Stimulated activated naive CD8-positive, alpha-beta T cell treated with anti-CD3 and anti-CD28 coated beads, Interleukin-15, amount 100 ng/mL, for 72 hours (primary cell): ENCODE measurements at regions not wholly inside any gene's neighbourhood (a gene's known extent, or its start where the extent isn't known, plus 50 kb on each side); places are given as distances from the start of the nearest gene placed in this dataset.

ENCODE experiments used
- ATAC-seq: fragments of 150-1000 bp; cut with Tn5 transposase; 2 replicates; pipeline ENCODE4 v1.10.0; 2021; ENCODE audit warnings: mild to moderate bottlenecking, moderate library complexity
- DNase-seq, 2 donors: peaks; one replicate each; pipeline ENCODE4 v3.0.0; 2021 to 2022
- H3K27ac Mint-ChIP-seq, 2 donors: one replicate each; pipeline ENCODE4 v1.8.0; 2022; ENCODE audit warnings: mild to moderate bottlenecking in 2 of 2, mixed read lengths in 2 of 2, moderate library complexity in 2 of 2
- H3K27me3 Mint-ChIP-seq: one replicate; pipeline ENCODE4 v1.8.0; 2022; ENCODE audit warnings: mixed read lengths
- H3K4me1 Mint-ChIP-seq: one replicate; pipeline ENCODE4 v1.8.0; 2022; ENCODE audit warnings: mild to moderate bottlenecking, mixed read lengths
- H3K4me3 Mint-ChIP-seq, 2 donors: one replicate each; pipeline ENCODE4 v1.8.0; 2022; ENCODE audit warnings: mild to moderate bottlenecking in 2 of 2, mixed read lengths in 2 of 2, moderate library complexity in 1 of 2
- H3K9me3 Mint-ChIP-seq, 2 donors: one replicate each; pipeline ENCODE4 v1.8.0; 2022; ENCODE audit warnings: mixed read lengths in 2 of 2

- Mint-ChIP-seq H3K4me1 (no peaks in the 10 kb centered on the region), H3K27me3 (no peaks in the 10 kb centered on the region), H3K27ac (no peak overlapping the region), H3K9me3 (peaks cover 6 to 20% of the 10 kb centered on the region in 2 donors), H3K4me3 (no peak overlapping the region)
- ATAC-seq (no peak), DNase-seq (no peak)
Measured at GRCh38 chr5:17796757-17797396, 162.6 kb downstream of the TAF11L14 start.

GRCh38 chr5:17799521-17799920, 165.3 kb downstream of the TAF11L14 start:
- Mint-ChIP-seq H3K27ac (no peak overlapping the region), H3K4me3 (no peak overlapping the region), H3K27me3 (no peaks in the 10 kb centered on the region), H3K4me1 (no peaks in the 10 kb centered on the region), H3K9me3 (peaks cover 0 to 10% of the 10 kb centered on the region in 2 donors)
- DNase-seq (no peak), ATAC-seq (no peak)

GRCh38 chr5:17801595-17801994, 167.3 kb downstream of the TAF11L14 start:
- DNase-seq = no peak
- Mint-ChIP-seq H3K4me1 (no peaks in the 10 kb centered on the region), H3K27me3 (no peaks in the 10 kb centered on the region), H3K9me3 (peaks cover 0 to 10% of the 10 kb centered on the region in 2 donors), H3K27ac (no peak overlapping the region), H3K4me3 (no peak overlapping the region)
- no peak for ATAC-seq

GRCh38 chr5:17802256-17802655, 168.0 kb downstream of the TAF11L14 start:
- Mint-ChIP-seq H3K4me3 (no peak overlapping the region), H3K9me3 (peaks cover 0 to 6% of the 10 kb centered on the region in 2 donors), H3K27ac (no peak overlapping the region), H3K27me3 (no peaks in the 10 kb centered on the region), H3K4me1 (no peaks in the 10 kb centered on the region)
- ATAC-seq = no peak
- DNase-seq = no peak

GRCh38 chr5:17803971-17804370, 169.7 kb downstream of the TAF11L14 start:
- H3K4me3 Mint-ChIP-seq = no peak overlapping the region
- ATAC-seq (no peak), DNase-seq (no peak)
- H3K9me3 Mint-ChIP-seq = no peaks in the 10 kb centered on the region
- H3K27ac Mint-ChIP-seq = no peak overlapping the region
- no peaks in the 10 kb centered on the region for H3K4me1 Mint-ChIP-seq
- no peaks in the 10 kb centered on the region for H3K27me3 Mint-ChIP-seq

GRCh38 chr5:17805227-17805825, 171.1 kb downstream of the TAF11L14 start:
- no peaks in the 10 kb centered on the region for H3K9me3 Mint-ChIP-seq
- DNase-seq = no peak
- H3K27me3 Mint-ChIP-seq = no peaks in the 10 kb centered on the region
- no peak overlapping the region for H3K4me3 Mint-ChIP-seq
- peak overlapping the region in 1 of 2 donors; percentile 72 for H3K27ac Mint-ChIP-seq
- ATAC-seq = no peak
- no peaks in the 10 kb centered on the region for H3K4me1 Mint-ChIP-seq

GRCh38 chr5:17806818-17807468, 172.7 kb downstream of the TAF11L14 start:
- no peak overlapping the region for H3K27ac Mint-ChIP-seq
- ATAC-seq (no peak), DNase-seq (no peak)
- no peaks in the 10 kb centered on the region for H3K27me3 Mint-ChIP-seq
- no peaks in the 10 kb centered on the region for H3K4me1 Mint-ChIP-seq
- no peak overlapping the region for H3K4me3 Mint-ChIP-seq
- no peaks in the 10 kb centered on the region for H3K9me3 Mint-ChIP-seq

GRCh38 chr5:17808566-17808965, 174.3 kb downstream of the TAF11L14 start:
- Mint-ChIP-seq H3K4me3 (no peak overlapping the region), H3K27ac (no peak overlapping the region), H3K4me1 (no peaks in the 10 kb centered on the region), H3K27me3 (no peaks in the 10 kb centered on the region), H3K9me3 (peaks cover 0 to 4% of the 10 kb centered on the region in 2 donors)
- DNase-seq = no peak
- no peak for ATAC-seq

GRCh38 chr5:17810734-17811133, 176.5 kb downstream of the TAF11L14 start:
- no peak for DNase-seq
- no peak for ATAC-seq
- H3K9me3 Mint-ChIP-seq = peaks cover 0 to 4% of the 10 kb centered on the region in 2 donors
- H3K27ac Mint-ChIP-seq = no peak overlapping the region
- no peaks in the 10 kb centered on the region for H3K27me3 Mint-ChIP-seq
- no peaks in the 10 kb centered on the region for H3K4me1 Mint-ChIP-seq
- no peak overlapping the region for H3K4me3 Mint-ChIP-seq

- Mint-ChIP-seq H3K4me1 (no peaks in the 10 kb centered on the region), H3K27ac (no peak overlapping the region), H3K9me3 (peaks cover 0 to 4% of the 10 kb centered on the region in 2 donors), H3K27me3 (no peaks in the 10 kb centered on the region), H3K4me3 (no peak overlapping the region)
- ATAC-seq (no peak), DNase-seq (no peak)
Measured at GRCh38 chr5:17813214-17813613, 179.0 kb downstream of the TAF11L14 start.

GRCh38 chr5:17816505-17816904, 182.2 kb downstream of the TAF11L14 start:
- Mint-ChIP-seq H3K4me1 (no peaks in the 10 kb centered on the region), H3K4me3 (no peak overlapping the region), H3K9me3 (peaks cover 10 to 12% of the 10 kb centered on the region in 2 donors), H3K27ac (no peak overlapping the region), H3K27me3 (no peaks in the 10 kb centered on the region)
- no peak for DNase-seq
- no peak for ATAC-seq

- ATAC-seq = no peak
- peaks cover 10 to 12% of the 10 kb centered on the region in 2 donors for H3K9me3 Mint-ChIP-seq
- no peaks in the 10 kb centered on the region for H3K4me1 Mint-ChIP-seq
- no peaks in the 10 kb centered on the region for H3K27me3 Mint-ChIP-seq
- no peak overlapping the region for H3K4me3 Mint-ChIP-seq
- no peak for DNase-seq
- H3K27ac Mint-ChIP-seq = no peak overlapping the region
Measured at GRCh38 chr5:17816944-17817343, 182.7 kb downstream of the TAF11L14 start.

GRCh38 chr5:17817990-17818389, 183.7 kb downstream of the TAF11L14 start:
- no peaks in the 10 kb centered on the region for H3K27me3 Mint-ChIP-seq
- no peak overlapping the region for H3K27ac Mint-ChIP-seq
- H3K9me3 Mint-ChIP-seq = peaks cover 8 to 10% of the 10 kb centered on the region in 2 donors
- H3K4me3 Mint-ChIP-seq = no peak overlapping the region
- ATAC-seq (no peak), DNase-seq (no peak)
- H3K4me1 Mint-ChIP-seq = no peaks in the 10 kb centered on the region

- no peaks in the 10 kb centered on the region for H3K4me1 Mint-ChIP-seq
Measured at GRCh38 chr5:17819783-17820182, 185.5 kb downstream of the TAF11L14 start.

GRCh38 chr5:17828681-17829080, 194.4 kb downstream of the TAF11L14 start:
- Mint-ChIP-seq H3K4me3 (no peak overlapping the region), H3K27me3 (no peaks in the 10 kb centered on the region), H3K4me1 (no peaks in the 10 kb centered on the region), H3K9me3 (peaks cover 14 to 19% of the 10 kb centered on the region in 2 donors), H3K27ac (no peak overlapping the region)
- ATAC-seq (no peak), DNase-seq (no peak)

More at GRCh38 chr5:17819783-17820182, 185.5 kb downstream of the TAF11L14 start:
- Mint-ChIP-seq H3K27me3 (no peaks in the 10 kb centered on the region), H3K9me3 (peaks cover 12 to 15% of the 10 kb centered on the region in 2 donors), H3K4me3 (no peak overlapping the region), H3K27ac (no peak overlapping the region)
- ATAC-seq (no peak), DNase-seq (no peak)

GRCh38 chr5:17829456-17829855, 195.2 kb downstream of the TAF11L14 start:
- no peaks in the 10 kb centered on the region for H3K27me3 Mint-ChIP-seq
- no peak overlapping the region for H3K27ac Mint-ChIP-seq
- H3K9me3 Mint-ChIP-seq = peaks cover 14% of the 10 kb centered on the region in 2 donors
- DNase-seq (no peak), ATAC-seq (no peak)
- H3K4me3 Mint-ChIP-seq = no peak overlapping the region
- H3K4me1 Mint-ChIP-seq = no peaks in the 10 kb centered on the region
